Omental fat pad (tissue), 3 donors: ENCODE measurements at regions not wholly inside any gene's neighbourhood (a gene's known extent, or its start where the extent isn't known, plus 50 kb on each side); places are given as distances from the start of the nearest gene placed in this dataset.

ENCODE experiments used
- ATAC-seq: fragments of 150-250 bp; one replicate; pipeline ENCODE4 v1.9.1; 2016; ENCODE audit warnings: mild to moderate bottlenecking, moderate library complexity; ENCODE audit not compliant: low FRiP score
- DNase-seq: peaks from one replicate; pipeline ENCODE4 v3.0.0-alpha.2; 2019; ENCODE audit warnings: low spot score
- TF ChIP-seq, protein P1 (sequence below), 3 donors: fragments of 450-650 bp; IDR thresholded peaks; one replicate each; pipeline ENCODE4 v1.5.1; 2016 to 2017; ENCODE audit warnings: antibody characterized with exemption in 3 of 3, mild to moderate bottlenecking in 3 of 3, moderate library complexity in 2 of 3

DNA sequence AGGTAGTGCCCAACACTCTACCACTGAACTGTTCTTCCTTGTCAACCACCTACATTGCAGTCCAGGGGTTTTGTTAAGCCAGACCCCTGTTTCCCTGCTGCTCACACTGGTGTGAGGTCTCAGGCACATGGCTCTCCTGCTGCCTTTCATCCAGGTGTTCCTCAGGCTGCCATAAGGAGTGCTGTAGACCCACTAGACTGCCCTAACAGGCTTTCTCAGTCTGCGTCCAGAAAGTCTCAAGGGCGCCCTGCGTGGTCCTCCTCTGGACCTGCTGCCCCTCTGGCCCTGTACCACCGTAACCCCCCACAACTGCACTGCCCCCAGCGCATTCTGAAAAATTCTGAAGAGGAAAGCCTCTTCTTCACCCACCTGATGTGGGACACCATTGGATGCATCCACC is 225.7 kb upstream of the ANKRD30A start:
- TF ChIP-seq, protein P1, sequence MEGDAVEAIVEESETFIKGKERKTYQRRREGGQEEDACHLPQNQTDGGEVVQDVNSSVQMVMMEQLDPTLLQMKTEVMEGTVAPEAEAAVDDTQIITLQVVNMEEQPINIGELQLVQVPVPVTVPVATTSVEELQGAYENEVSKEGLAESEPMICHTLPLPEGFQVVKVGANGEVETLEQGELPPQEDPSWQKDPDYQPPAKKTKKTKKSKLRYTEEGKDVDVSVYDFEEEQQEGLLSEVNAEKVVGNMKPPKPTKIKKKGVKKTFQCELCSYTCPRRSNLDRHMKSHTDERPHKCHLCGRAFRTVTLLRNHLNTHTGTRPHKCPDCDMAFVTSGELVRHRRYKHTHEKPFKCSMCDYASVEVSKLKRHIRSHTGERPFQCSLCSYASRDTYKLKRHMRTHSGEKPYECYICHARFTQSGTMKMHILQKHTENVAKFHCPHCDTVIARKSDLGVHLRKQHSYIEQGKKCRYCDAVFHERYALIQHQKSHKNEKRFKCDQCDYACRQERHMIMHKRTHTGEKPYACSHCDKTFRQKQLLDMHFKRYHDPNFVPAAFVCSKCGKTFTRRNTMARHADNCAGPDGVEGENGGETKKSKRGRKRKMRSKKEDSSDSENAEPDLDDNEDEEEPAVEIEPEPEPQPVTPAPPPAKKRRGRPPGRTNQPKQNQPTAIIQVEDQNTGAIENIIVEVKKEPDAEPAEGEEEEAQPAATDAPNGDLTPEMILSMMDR (IDR thresholded peaks at IDR 0.05): no peak
- DNase-seq: no peak
- no peak for ATAC-seq

DNA sequence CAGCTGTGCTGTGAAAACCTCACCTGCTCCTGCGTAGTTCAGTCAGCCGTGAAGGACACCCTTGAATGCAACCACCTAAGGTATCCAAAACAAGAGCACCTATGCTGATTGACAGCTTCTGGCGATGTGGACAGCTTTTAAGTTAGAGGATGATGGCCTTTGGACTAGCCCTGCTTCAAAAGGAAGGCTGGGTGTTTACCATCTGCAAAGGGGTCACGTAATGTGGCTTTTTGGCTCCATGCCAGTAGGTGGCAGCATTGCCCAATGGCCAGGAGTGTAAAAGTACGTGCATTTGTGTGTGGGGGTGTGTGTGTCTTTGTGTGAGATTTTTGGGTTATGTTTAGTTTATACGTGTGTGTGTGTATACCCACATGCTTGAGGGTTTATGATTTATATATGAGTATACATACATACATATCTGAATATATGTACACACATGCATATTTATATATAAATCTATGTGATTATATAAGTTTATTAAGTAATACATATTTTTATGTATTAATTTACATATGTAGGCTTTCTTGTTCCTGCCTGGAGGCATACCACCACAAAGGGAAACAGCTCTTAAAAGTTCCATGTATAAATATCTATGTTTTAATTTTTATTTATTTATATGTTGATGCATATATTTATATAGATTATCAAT is 236.3 kb upstream of the ANKRD30A start:
- ATAC-seq (no peak), DNase-seq (no peak)
- TF ChIP-seq, protein P1 (IDR thresholded peaks at IDR 0.05): no peak

DNA sequence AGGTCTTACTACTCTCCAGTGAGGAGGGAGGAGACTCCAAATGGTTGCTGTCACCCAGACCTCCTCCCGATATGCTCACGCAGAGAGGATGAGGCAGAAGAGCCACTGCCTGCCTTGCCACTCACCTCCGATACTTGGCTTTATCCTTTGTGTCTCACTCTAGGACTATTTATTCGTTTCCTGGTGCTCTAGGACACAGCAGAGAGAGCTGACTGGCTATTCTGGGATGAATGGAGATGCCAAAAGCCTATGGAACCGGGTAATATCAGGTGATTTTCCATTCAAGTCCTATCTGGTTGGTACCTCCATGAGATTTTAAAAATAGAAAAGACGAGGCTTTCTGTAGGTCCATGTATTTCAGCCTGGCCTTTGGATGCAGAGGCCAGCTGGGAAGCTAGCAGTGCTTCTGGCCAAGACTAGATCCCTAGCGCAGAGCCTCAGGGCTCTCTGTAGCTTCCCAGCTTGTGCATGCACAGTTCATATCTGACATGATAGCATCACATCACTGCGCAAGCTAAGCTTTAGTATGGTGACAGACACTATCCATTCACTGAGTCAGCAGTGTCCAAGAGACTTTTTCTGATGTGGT is 239.0 kb upstream of the ANKRD30A start:
- ATAC-seq (no peak), DNase-seq (no peak)
- TF ChIP-seq, protein P1 (IDR thresholded peaks at IDR 0.05): no peak

DNA sequence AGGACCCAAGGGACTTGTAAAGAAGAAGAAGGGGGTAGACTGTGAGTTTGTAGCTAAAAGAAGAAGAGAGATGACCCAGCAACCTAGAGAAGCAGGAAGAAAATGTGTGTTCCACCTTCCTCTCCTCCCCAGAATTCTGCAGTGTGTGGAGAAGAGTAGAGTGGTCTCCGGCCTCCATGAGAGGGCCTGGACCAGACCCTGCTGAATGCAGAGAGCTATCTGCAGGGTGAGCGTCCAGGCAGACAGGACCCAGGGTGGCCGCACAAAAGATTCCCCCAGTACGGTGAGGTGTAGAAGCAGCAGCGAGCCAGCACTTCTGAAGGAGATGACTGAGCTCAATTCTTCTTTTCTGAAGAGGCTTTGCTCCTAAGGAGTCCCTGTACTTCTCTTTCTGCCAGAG is 239.7 kb upstream of the ANKRD30A start:
- no peak for ATAC-seq
- no peak for DNase-seq
- TF ChIP-seq, protein P1 (IDR thresholded peaks at IDR 0.05): no peak

DNA sequence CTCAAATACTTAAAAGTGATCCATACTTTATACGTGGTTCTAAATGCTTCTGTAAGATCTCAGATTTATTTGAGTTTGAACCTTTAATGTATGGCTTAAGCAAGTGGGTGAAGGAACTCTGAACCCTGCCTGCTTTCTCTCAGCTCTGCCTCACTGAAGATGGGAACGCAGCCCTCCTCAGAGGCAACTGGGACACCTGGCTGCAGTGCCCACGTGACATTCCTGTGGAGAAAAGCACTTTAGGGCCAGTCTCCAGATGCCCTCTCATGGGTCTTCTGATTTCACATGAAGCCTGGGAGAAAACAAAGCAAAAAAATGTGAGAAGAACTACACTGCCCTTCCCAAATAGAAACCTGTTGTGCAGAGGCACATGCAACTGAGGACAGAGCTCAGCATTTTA is 242.6 kb upstream of the ANKRD30A start:
- DNase-seq (no peak), ATAC-seq (no peak)
- TF ChIP-seq, protein P1 (IDR thresholded peaks at IDR 0.05): no peak

DNA sequence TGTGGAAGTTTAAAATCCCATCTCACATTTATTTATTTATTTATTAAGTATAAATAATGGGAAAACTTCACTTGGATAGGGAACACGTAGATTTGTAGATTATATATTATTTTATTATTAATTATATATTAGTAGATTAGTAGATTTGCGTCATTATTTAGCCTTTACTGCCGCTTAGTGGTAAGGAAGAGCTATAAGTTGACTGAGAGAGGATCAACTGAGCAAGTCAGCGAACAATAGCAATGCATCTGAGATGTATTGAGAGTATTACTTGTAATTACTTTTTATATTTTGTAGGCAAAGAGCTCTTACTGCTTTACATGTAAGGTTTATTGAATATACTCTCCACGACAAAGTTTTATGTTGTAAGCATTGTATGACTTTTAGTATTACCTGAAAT is 244.5 kb upstream of the ANKRD30A start:
- TF ChIP-seq, protein P1 (IDR thresholded peaks at IDR 0.05): no peak
- no peak for ATAC-seq
- DNase-seq: no peak
